ENCODE measurements at regions not wholly inside any gene's neighbourhood (a gene's known extent, or its start where the extent isn't known, plus 50 kb on each side); places are given as distances from the start of the nearest gene placed in this dataset.
"Not testable (repeated sequence)": the region's sequence is repeated elsewhere in the genome, so short reads cannot be mapped to it uniquely, and the experiment has no call there.

DNA sequence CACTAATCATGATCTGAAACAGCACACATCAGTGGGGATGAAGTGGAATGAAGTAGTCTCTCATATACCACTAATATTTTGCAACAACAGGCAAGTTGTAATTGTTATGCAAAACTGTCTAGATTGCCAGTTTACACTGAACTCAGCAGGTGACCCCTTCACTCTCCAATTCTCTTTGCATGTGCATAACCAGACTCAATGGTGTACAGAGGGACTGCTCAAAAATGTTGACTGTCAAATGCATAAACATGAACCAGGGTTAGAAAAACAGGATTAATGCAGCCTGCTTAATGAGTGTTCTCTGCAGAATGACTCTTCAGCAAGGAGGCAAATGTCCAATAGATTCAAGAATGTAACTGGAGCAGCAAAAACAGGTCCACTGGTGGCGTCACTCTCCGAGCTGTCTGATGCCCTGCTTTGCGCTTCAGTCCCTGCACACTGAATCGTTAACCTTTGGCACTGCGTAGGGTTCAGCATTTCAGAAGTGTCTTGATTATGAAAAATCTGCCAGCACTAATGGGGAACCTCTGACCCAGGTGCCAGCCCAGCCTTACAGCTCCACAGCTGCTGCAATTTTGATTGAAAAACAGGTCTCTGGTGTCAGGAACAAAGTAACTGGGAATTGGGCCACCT is 209.3 kb downstream of the TDRD15 start:
- no peak for DNase-seq

DNA sequence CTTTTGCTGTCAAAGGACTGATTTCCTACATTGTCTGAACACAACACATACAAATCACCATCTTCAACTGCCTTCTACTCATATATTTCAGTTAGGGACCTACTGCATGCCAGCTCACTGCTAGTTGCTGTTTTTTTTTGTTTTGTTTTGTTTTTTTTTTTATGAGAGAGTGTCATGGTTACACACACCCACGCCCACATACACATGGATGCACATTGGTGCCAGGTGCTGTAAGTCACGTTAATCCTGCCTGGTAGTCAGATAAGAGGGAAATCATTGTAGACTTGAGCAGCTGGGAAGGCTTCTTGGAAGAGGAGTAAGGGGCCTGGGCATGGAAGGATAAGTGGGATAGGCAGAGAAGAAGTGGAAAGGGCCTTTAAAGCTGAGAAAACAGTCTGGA is 209.9 kb downstream of the TDRD15 start:
- no peak for DNase-seq

GRCh38 chr2:21346984-21347383 is 223.2 kb downstream of the TDRD15 start:
- DNase-seq: no peak

- no peak for DNase-seq
These were observed 230.3 kb downstream of the TDRD15 start for GRCh38 chr2:21353879-21354679.

- no peak for DNase-seq
These were observed 232.5 kb downstream of the TDRD15 start for GRCh38 chr2:21356086-21356856.

GRCh38 chr2:21356857-21357255 is 233.1 kb downstream of the TDRD15 start:
- DNase-seq: no peak

DNA sequence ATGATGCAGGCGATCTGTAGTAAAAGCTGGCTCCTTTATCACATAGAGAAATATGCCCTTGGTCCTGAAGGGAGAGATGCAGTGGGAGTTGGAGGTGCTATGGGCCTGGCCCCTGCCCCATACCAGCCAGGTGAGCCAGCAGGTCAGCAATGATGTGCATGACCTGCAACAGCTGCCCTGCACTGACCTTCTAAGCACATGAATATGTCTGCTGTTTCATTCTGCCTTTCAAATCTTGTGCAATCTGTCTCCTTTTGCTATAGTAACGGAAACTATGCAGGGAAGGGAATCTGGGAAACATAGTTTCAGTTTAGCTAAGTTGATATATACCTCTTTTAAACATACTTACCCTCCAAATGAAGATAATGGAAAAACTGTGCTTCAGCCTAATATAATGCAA is 235.2 kb downstream of the TDRD15 start:
- DNase-seq: no peak

- no peak for DNase-seq
These were observed 237.6 kb downstream of the TDRD15 start for GRCh38 chr2:21361384-21361783.

GRCh38 chr2:21361957-21362486 is 238.3 kb downstream of the TDRD15 start:
- no peak for DNase-seq

DNA sequence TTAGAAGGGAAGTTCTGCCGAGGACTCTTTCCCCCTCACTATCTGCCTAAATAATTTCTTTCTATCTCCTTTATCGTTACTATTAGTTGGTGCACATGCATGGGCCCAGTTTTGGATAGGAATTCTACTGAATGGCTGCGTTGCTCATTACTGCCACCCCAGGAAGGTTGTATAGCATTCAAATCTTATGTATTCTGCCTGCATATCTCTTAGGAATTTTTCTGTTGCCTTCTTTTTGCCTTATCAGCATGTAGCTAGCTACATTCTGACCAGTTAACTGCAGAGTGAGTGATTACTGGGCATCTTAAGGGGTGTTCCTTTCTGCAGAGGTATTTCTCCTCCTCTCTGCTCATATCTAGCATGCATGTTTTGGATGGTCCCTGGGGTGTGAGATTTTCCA is 239.6 kb downstream of the TDRD15 start:
- no peak for DNase-seq

DNA sequence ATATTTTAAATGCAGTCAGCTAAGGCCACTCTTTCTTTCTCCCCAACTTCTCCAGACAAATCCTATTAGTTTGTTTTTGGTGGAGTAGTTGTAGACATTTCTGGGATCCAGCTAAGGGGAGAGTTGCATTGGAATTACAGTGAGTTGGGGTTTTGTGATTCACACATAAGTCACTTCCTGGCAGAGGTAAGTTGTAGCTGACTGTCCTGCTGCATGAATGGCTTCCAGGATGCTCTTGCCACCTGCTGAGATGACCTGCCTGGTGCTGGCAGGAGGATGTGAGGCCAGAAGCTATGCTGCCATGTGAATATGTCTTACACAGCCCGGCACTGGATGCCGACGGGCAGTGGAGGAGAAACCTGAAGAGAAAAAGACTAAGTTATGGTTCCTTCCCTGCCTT is 243.7 kb downstream of the TDRD15 start:
- no peak for DNase-seq

- no peak for DNase-seq
These were observed 246.0 kb downstream of the TDRD15 start for GRCh38 chr2:21369787-21370186.

- DNase-seq: no peak
These were observed 247.8 kb downstream of the TDRD15 start for GRCh38 chr2:21371499-21372003.

- no peak for DNase-seq
These were observed 248.9 kb downstream of the TDRD15 start for GRCh38 chr2:21372654-21373053.

DNA sequence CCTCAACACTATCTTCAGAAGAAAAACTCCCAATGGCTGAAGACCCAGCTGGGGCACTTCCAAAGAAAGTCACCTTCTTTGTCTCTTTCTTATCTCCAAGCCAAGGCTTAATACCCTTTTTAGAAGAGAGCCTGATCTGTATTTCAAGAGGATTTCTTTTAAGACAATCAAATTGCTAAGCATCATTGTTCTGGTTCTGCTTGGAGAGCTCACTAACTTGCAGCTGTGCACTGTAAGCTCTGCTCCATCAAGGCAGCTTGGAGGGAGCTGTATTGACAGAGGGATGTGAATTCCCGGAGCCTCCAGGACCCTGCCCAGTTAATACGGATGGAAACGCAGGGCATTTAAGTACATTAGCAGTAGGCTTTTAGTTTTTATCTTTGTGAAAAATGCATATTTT is 253.1 kb downstream of the TDRD15 start:
- no peak for DNase-seq

- no peak for DNase-seq
These were observed 255.4 kb downstream of the TDRD15 start for GRCh38 chr2:21379140-21379539.

GRCh38 chr2:21379668-21380067 is 255.9 kb downstream of the TDRD15 start:
- DNase-seq: not testable (repeated sequence)

GRCh38 chr2:21381421-21381820 is 257.7 kb downstream of the TDRD15 start:
- DNase-seq: peak; percentile 70 to 95 (median 82)

DNA sequence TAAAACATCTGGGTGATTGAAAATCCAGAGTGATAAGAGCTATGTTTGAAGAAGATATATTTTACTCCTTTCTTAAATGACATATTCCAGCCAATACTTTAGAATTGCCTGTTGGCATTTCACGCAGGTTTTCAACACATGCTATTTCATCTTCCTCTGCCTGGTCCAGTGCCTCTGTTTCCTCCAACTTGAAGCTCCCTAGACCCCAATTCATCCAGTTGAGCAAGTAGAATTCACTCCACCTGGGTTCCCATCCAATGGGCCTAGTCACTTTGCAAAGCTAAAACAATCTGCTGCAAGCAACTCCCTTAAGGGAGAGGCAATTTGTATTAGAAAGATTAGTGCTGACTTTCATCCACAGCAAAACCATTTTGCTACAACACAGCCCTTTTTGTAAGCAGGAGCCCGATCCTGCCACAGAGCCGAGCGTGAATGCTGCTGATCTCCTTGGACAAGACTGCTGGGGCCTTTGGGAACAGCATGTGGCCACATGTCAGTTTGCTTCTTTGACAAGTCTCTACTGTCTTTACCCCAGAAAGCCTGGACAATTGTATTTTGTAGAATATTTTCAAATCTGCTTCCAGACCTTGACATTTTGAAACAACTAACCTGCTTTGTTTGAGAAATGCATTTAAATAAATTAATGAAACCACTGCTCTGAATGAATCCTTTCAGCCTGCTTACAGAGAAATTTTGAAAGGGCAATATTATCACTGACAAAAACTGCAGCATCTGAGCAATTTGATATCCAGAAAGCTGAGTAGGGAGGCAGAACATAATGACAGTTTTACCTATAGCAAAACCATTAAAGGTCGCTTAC is 259.1 kb downstream of the TDRD15 start:
- DNase-seq: peak in 2 of 3 donors; percentile 13 to 79

- peak in 1 of 3 donors; percentile 24 for DNase-seq
These were observed 262.9 kb downstream of the TDRD15 start for GRCh38 chr2:21386666-21387065.

- no peak for DNase-seq
These were observed 268.9 kb downstream of the TDRD15 start for GRCh38 chr2:21392649-21393048.

Measured in muscle of back (tissue), 3 donors.